Endothelial cell of umbilical vein (primary cell): ENCODE measurements at regions not wholly inside any gene's neighbourhood (a gene's known extent, or its start where the extent isn't known, plus 50 kb on each side); places are given as distances from the start of the nearest gene placed in this dataset.

Source experiments
- BruUV-seq: library from RNA; stranded (reverse); fragments of 400-500 nt; replicated peaks from 2 replicates; lab custom pipeline; 2021; lab: Mats Ljungman, UMichigan
- CTCF ChIA-PET: fragments of 300-600, 350-600 bp; sonication (Branson Sonifier 250); formaldehyde crosslinking; loops from one replicate; lab custom pipeline; 2021; ENCODE audit warnings: antibody characterized with exemption, inconsistent platforms; lab: Charles Lee
- POLR2A ChIA-PET: fragments of 300-600, 350-600 bp; sonication (Branson Sonifier 250); formaldehyde crosslinking; loops from one replicate; lab custom pipeline; 2021; ENCODE audit warnings: antibody characterized with exemption, inconsistent platforms; lab: Charles Lee
- DNase-seq: peaks from one replicate; pipeline ENCODE4 v3.0.0-alpha.2; 2011; ENCODE audit warnings: low read depth, low spot score
- FAIRE-seq: peaks from 2 replicates; lab custom pipeline; 2011; peaks lifted over from hg19 to GRCh38; lab: Jason Lieb, UNC
- H2AFZ ChIP-seq: 2 replicates; pipeline ENCODE4 v1.6.0; 2012; ENCODE audit warnings: low read depth, low read length, control low read depth, inconsistent platforms
- H3K27ac ChIP-seq: 2 replicates; pipeline ENCODE4 v1.5.1; 2011; ENCODE audit warnings: low read depth, mild to moderate bottlenecking, control low read depth, low read length, moderate library complexity; ENCODE audit not compliant: insufficient read depth
- H3K27me3 ChIP-seq, 2 experiments: 2 replicates each; pipeline versions ENCODE4 v1.6.0 to v1.6.1; 2011; ENCODE audit warnings: low read length in 2 of 2, mixed read lengths in 1 of 2; ENCODE audit not compliant: control insufficient read depth in 2 of 2, insufficient read depth in 2 of 2
- H3K36me3 ChIP-seq, 2 experiments: 2 replicates in 1 of 2; 3 replicates in 1 of 2; pipeline ENCODE4 v1.5.1; 2011; ENCODE audit warnings: low read length in 2 of 2, mild to moderate bottlenecking in 1 of 2, moderate library complexity in 1 of 2; ENCODE audit not compliant: control insufficient read depth in 2 of 2, insufficient read depth in 2 of 2; ENCODE audit errors: extremely low read depth in 1 of 2
- H3K4me1 ChIP-seq: 3 replicates; pipeline ENCODE4 v1.5.1; 2011; ENCODE audit warnings: mild to moderate bottlenecking, low read length; ENCODE audit not compliant: control insufficient read depth, insufficient read depth; ENCODE audit errors: extremely low read depth
- H3K4me2 ChIP-seq: 2 replicates; pipeline ENCODE4 v1.6.1; 2011; ENCODE audit warnings: low read length, control low read depth, mixed read lengths; ENCODE audit not compliant: insufficient read depth
- H3K4me3 ChIP-seq, 3 experiments: fragments of 200-600 bp in 1 of 3; sonication (generic), shearing (Covaris generic) in 1 of 3; replicated peaks in 1 of 3; 2 replicates each; pipeline ENCODE4 v1.5.1; 2011 to 2016; ENCODE audit warnings: control low read depth in 3 of 3, low read length in 3 of 3, mild to moderate bottlenecking in 2 of 3, inconsistent platforms in 1 of 3, low read depth in 1 of 3, moderate library complexity in 1 of 3; ENCODE audit not compliant: insufficient read depth in 1 of 3
- H3K79me2 ChIP-seq: 2 replicates; pipeline ENCODE4 v1.6.0; 2012; ENCODE audit warnings: low read length, inconsistent platforms; ENCODE audit not compliant: control insufficient read depth, insufficient read depth
- H3K9ac ChIP-seq: replicated peaks from 2 replicates; pipeline ENCODE3; 2011; ENCODE audit warnings: low read length, control low read depth; ENCODE audit not compliant: insufficient read depth; ENCODE audit errors: extremely low read depth
- H3K9me1 ChIP-seq: replicated peaks from 3 replicates; pipeline ENCODE4 v1.6.0; 2011; ENCODE audit warnings: mild to moderate bottlenecking, low read length; ENCODE audit not compliant: control insufficient read depth, insufficient read depth; ENCODE audit errors: extremely low read depth
- H3K9me3 ChIP-seq: replicated peaks from 2 replicates; pipeline ENCODE4 v1.5.1; 2012; ENCODE audit warnings: low read length, inconsistent platforms; ENCODE audit not compliant: control insufficient read depth, insufficient read depth
- H4K20me1 ChIP-seq: replicated peaks from 2 replicates; pipeline ENCODE3; 2011; ENCODE audit warnings: mild to moderate bottlenecking, low read length; ENCODE audit not compliant: control insufficient read depth, insufficient read depth; ENCODE audit errors: extremely low read depth
- CTCF ChIP-seq, 2 donors: IDR thresholded peaks; 1 replicate in 1 of 2; 2 replicates in 1 of 2; pipeline ENCODE4 v1.5.1; 2011; ENCODE audit warnings: low read length in 2 of 2, mild to moderate bottlenecking in 2 of 2, moderate library complexity in 2 of 2, control low read depth in 1 of 2, inconsistent platforms in 1 of 2, low read depth in 1 of 2; ENCODE audit not compliant: insufficient read depth in 1 of 2; ENCODE audit errors: extremely low read depth in 1 of 2
- EZH2 ChIP-seq: IDR thresholded peaks from 2 replicates; pipeline ENCODE4 v1.6.1; 2012; ENCODE audit warnings: borderline replicate concordance, low read depth, mild to moderate bottlenecking, moderate library complexity, low read length, inconsistent platforms; ENCODE audit not compliant: severe bottlenecking
- FOS ChIP-seq: IDR thresholded peaks from 2 replicates; pipeline ENCODE4 v1.6.1; 2011; ENCODE audit warnings: mild to moderate bottlenecking, low read length, moderate library complexity, borderline replicate concordance; ENCODE audit not compliant: insufficient read depth
- GATA2 ChIP-seq: IDR thresholded peaks from 2 replicates; pipeline ENCODE4 v1.7.0; 2011; ENCODE audit warnings: low read depth, mild to moderate bottlenecking, moderate library complexity, mixed read lengths, low read length; ENCODE audit not compliant: insufficient read length, insufficient read depth
- JUN ChIP-seq: IDR thresholded peaks from 2 replicates; pipeline ENCODE4 v1.6.1; 2011; ENCODE audit warnings: borderline replicate concordance, low read depth; ENCODE audit not compliant: insufficient read length, insufficient read depth
- MAX ChIP-seq: IDR thresholded peaks from 2 replicates; pipeline ENCODE4 v1.6.1; 2011; ENCODE audit not compliant: insufficient read depth, insufficient read length
- MYC ChIP-seq: IDR thresholded peaks from one replicate; pipeline ENCODE4 v1.6.1; 2011; ENCODE audit warnings: mild to moderate bottlenecking, low read depth, low read length
- POLR2A ChIP-seq: IDR thresholded peaks from 2 replicates; pipeline ENCODE4 v1.6.1; 2012; ENCODE audit warnings: low read depth, mild to moderate bottlenecking, control low read depth, low read length
- POLR2AphosphoS5 ChIP-seq: IDR thresholded peaks from 2 replicates; pipeline ENCODE4 v1.6.1; 2012; ENCODE audit warnings: low read depth, mild to moderate bottlenecking, control low read depth, low read length, moderate library complexity; ENCODE audit not compliant: insufficient read depth
- dilution Hi-C: fragments of 300-500 bp; cut with MboI; formaldehyde crosslinking; loops from one replicate; pipeline ENCODE4 v1.15.0; 2019; ENCODE audit warnings: low sequenced_read_pairs; ENCODE audit not compliant: extremely low pct_ligation_motif_present
- intact Hi-C: fragments of 100-400 bp; cut with micrococcal nuclease; formaldehyde crosslinking; loops from one replicate; pipeline ENCODE4 v1.10.0; 2022

- Histone ChIP-seq H3K79me2 (no peaks in the 10 kb centered on the region), H3K4me1 (no peaks in the 10 kb centered on the region), H3K36me3 (no peaks in the 10 kb centered on the region), H3K27ac (no peak overlapping the region), H3K9me1 (no peaks in the 10 kb centered on the region), H3K9ac (no peak overlapping the region), H3K9me3 (no peaks in the 10 kb centered on the region), H2AFZ (no peak overlapping the region), H3K4me2 (no peak overlapping the region), H3K27me3 (no peaks in the 10 kb centered on the region), H4K20me1 (no peaks in the 10 kb centered on the region), H3K4me3 (no peak overlapping the region)
- intact Hi-C loops, result no loop called here
- dilution Hi-C loops, result no loop called here
- POLR2A ChIA-PET, result no interaction called here
- DNase-seq (no peak), FAIRE-seq (no peak)
- BruUV-seq, result no TSS peak
- TF ChIP-seq EZH2, result no peak
- TF ChIP-seq POLR2AphosphoS5, result no peak
- no peak for TF ChIP-seq MYC
- no peak for TF ChIP-seq CTCF (IDR thresholded peaks at IDR 0.05; ENCODE audit: extremely low read depth in 1 of 2, insufficient read depth in 1 of 2, low read depth in 1 of 2, low read length in 2 of 2)
- TF ChIP-seq GATA2, result no peak
- no peak for TF ChIP-seq MAX
- TF ChIP-seq JUN, result no peak
- no peak for TF ChIP-seq FOS
- TF ChIP-seq POLR2A, result no peak
- CTCF ChIA-PET, result interaction anchor here (1.1 kb wide), 1 partner anchor 9 kb away, joined by 3 read pairs; no protein-coding TSS in a partner anchor
Observed at GRCh38 chr13:37481011-37481884, 117.3 kb downstream of the POSTN start.
